DOHH2 (cell line): ENCODE measurements at regions not wholly inside any gene's neighbourhood (a gene's known extent, or its start where the extent isn't known, plus 50 kb on each side); places are given as distances from the start of the nearest gene placed in this dataset.

Source experiments
- EZH2phosphoT487 ChIP-seq: fragments of 200-600 bp; sonication (generic); IDR thresholded peaks from 2 replicates; pipeline ENCODE4 v1.6.1; 2017; ENCODE audit warnings: borderline replicate concordance, mild to moderate bottlenecking, antibody characterized with exemption, low read length, moderate library complexity, mixed read lengths
- TF ChIP-seq, protein P1 (sequence below): fragments of 200-600 bp; sonication (generic); IDR thresholded peaks from one replicate; pipeline ENCODE4 v1.5.1; 2014; ENCODE audit warnings: antibody characterized with exemption, mild to moderate bottlenecking, low read depth, low read length; ENCODE audit not compliant: poor library complexity, severe bottlenecking

DNA sequence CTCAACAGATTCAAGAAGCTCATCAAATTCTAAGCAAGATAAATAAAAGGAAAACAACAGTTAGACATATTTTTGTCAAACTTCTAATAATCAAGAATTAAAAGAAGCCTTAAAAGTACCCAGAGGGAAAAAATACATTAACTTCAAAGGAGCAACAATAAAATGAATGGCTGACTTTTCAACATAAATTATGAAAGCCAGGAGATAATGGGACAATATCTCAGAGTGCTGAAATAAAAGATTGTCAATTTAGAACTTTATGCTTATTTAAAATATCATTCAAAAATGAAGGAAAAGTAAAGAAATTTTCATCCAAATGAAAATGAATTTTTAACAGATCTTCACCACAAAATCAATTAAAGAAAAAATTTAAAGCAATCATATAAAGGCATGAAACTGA is 108.5 kb upstream of the IL6 start:
- TF ChIP-seq, protein P1, sequence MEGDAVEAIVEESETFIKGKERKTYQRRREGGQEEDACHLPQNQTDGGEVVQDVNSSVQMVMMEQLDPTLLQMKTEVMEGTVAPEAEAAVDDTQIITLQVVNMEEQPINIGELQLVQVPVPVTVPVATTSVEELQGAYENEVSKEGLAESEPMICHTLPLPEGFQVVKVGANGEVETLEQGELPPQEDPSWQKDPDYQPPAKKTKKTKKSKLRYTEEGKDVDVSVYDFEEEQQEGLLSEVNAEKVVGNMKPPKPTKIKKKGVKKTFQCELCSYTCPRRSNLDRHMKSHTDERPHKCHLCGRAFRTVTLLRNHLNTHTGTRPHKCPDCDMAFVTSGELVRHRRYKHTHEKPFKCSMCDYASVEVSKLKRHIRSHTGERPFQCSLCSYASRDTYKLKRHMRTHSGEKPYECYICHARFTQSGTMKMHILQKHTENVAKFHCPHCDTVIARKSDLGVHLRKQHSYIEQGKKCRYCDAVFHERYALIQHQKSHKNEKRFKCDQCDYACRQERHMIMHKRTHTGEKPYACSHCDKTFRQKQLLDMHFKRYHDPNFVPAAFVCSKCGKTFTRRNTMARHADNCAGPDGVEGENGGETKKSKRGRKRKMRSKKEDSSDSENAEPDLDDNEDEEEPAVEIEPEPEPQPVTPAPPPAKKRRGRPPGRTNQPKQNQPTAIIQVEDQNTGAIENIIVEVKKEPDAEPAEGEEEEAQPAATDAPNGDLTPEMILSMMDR, result no peak
- no peak for TF ChIP-seq EZH2phosphoT487
